H9 (cell line): ENCODE measurements at regions not wholly inside any gene's neighbourhood (a gene's known extent, or its start where the extent isn't known, plus 50 kb on each side); places are given as distances from the start of the nearest gene placed in this dataset.
"Not testable (repeated sequence)": the region's sequence is repeated elsewhere in the genome, so short reads cannot be mapped to it uniquely, and the experiment has no call there.

Experiments used
- DNase-seq: peaks from one replicate; pipeline ENCODE4 v3.0.0-alpha.2; 2017
- H2AFZ ChIP-seq: one replicate; pipeline ENCODE4 v1.6.1; 2013; ENCODE audit warnings: mild to moderate bottlenecking, low read length, control low read depth, moderate library complexity
- H2AK5ac ChIP-seq: 2 replicates; pipeline ENCODE4 v1.6.1; 2013; ENCODE audit warnings: low read length, control low read depth, mixed read lengths; ENCODE audit not compliant: insufficient read length
- H2BK120ac ChIP-seq: one replicate; pipeline ENCODE4 v1.6.1; 2013; ENCODE audit warnings: low read depth, mild to moderate bottlenecking, low read length, control low read depth, inconsistent platforms; ENCODE audit not compliant: poor library complexity, severe bottlenecking
- H2BK12ac ChIP-seq: 2 replicates; pipeline ENCODE4 v1.6.1; 2013; ENCODE audit warnings: low read length, control low read depth, mixed read lengths, low read depth; ENCODE audit not compliant: insufficient read length
- H2BK15ac ChIP-seq: 2 replicates; pipeline ENCODE4 v1.6.1; 2013; ENCODE audit warnings: low read depth, low read length, control low read depth
- H2BK20ac ChIP-seq: one replicate; pipeline ENCODE4 v1.6.1; 2013; ENCODE audit warnings: low read depth, mild to moderate bottlenecking, low read length, control low read depth, inconsistent platforms; ENCODE audit not compliant: poor library complexity, severe bottlenecking
- H2BK5ac ChIP-seq: 2 replicates; pipeline ENCODE4 v1.6.1; 2013; ENCODE audit warnings: low read length, control low read depth, mixed read lengths; ENCODE audit not compliant: insufficient read length
- H3K14ac ChIP-seq: 2 replicates; pipeline ENCODE4 v1.6.1; 2013; ENCODE audit warnings: low read length, control low read depth; ENCODE audit not compliant: insufficient read depth
- H3K18ac ChIP-seq: 2 replicates; pipeline ENCODE4 v1.6.1; 2013; ENCODE audit warnings: low read depth, mild to moderate bottlenecking, mixed read lengths, low read length, control low read depth; ENCODE audit not compliant: insufficient read length
- H3K23ac ChIP-seq: 2 replicates; pipeline ENCODE4 v1.6.1; 2013; ENCODE audit warnings: low read length, control low read depth, mixed read lengths, low read depth; ENCODE audit not compliant: insufficient read length
- H3K23me2 ChIP-seq: 2 replicates; pipeline ENCODE4 v1.6.1; 2013; ENCODE audit warnings: low read depth, mild to moderate bottlenecking, mixed read lengths, low read length, control low read depth; ENCODE audit not compliant: insufficient read length, poor library complexity, severe bottlenecking
- H3K27ac ChIP-seq: 2 replicates; pipeline ENCODE4 v1.5.1; 2013; ENCODE audit warnings: low read length, control low read depth, mixed read lengths, low read depth; ENCODE audit not compliant: insufficient read length
- H3K27me3 ChIP-seq: 2 replicates; pipeline ENCODE4 v1.6.1; 2013; ENCODE audit warnings: low read length, control low read depth, inconsistent platforms; ENCODE audit not compliant: insufficient read depth
- H3K4ac ChIP-seq: 2 replicates; pipeline ENCODE4 v1.6.1; 2013; ENCODE audit warnings: low read depth, mild to moderate bottlenecking, control low read depth, inconsistent platforms, low read length, moderate library complexity
- H3K4me1 ChIP-seq: 2 replicates; pipeline ENCODE4 v1.6.1; 2013; ENCODE audit warnings: low read length, control low read depth, inconsistent platforms; ENCODE audit not compliant: insufficient read depth
- H3K4me2 ChIP-seq: 2 replicates; pipeline ENCODE4 v1.6.1; 2013; ENCODE audit warnings: low read length, control low read depth, mixed read lengths; ENCODE audit not compliant: insufficient read length, insufficient read depth
- H3K56ac ChIP-seq: 2 replicates; pipeline ENCODE4 v1.6.1; 2013; ENCODE audit warnings: low read depth, mild to moderate bottlenecking, mixed read lengths, low read length, control low read depth; ENCODE audit not compliant: insufficient read length
- H3K79me1 ChIP-seq: 2 replicates; pipeline ENCODE4 v1.6.1; 2013; ENCODE audit warnings: low read depth, mild to moderate bottlenecking, moderate library complexity, low read length, control low read depth, inconsistent platforms; ENCODE audit not compliant: insufficient read depth, poor library complexity, severe bottlenecking
- H3K79me2 ChIP-seq: 2 replicates; pipeline ENCODE4 v1.6.1; 2013; ENCODE audit warnings: low read length, control low read depth, inconsistent platforms; ENCODE audit not compliant: insufficient read depth
- H3K9ac ChIP-seq: 2 replicates; pipeline ENCODE4 v1.6.1; 2013; ENCODE audit warnings: low read length, control low read depth, mixed read lengths; ENCODE audit not compliant: insufficient read length; ENCODE audit errors: extremely low read depth
- H3K9me3 ChIP-seq: one replicate; pipeline ENCODE4 v1.6.1; 2013; ENCODE audit warnings: low read depth, low read length, inconsistent platforms; ENCODE audit not compliant: control insufficient read depth
- H3T11ph ChIP-seq: one replicate; pipeline ENCODE4 v1.6.1; 2013; ENCODE audit warnings: mild to moderate bottlenecking, low read length, control low read depth, inconsistent platforms
- H4K20me1 ChIP-seq: one replicate; pipeline ENCODE4 v1.6.1; 2013; ENCODE audit not compliant: control insufficient read depth, insufficient read length, insufficient read depth
- H4K5ac ChIP-seq: 2 replicates; pipeline ENCODE4 v1.6.1; 2013; ENCODE audit warnings: low read depth, mild to moderate bottlenecking, mixed read lengths, low read length, control low read depth; ENCODE audit not compliant: insufficient read length
- H4K8ac ChIP-seq: replicated peaks from 2 replicates; pipeline ENCODE4 v1.6.1; 2013; ENCODE audit warnings: low read length, control low read depth, mixed read lengths, low read depth; ENCODE audit not compliant: insufficient read length
- H4K91ac ChIP-seq: 2 replicates; pipeline ENCODE4 v1.6.1; 2013; ENCODE audit warnings: low read depth, mild to moderate bottlenecking, moderate library complexity, mixed read lengths, low read length, control low read depth; ENCODE audit not compliant: insufficient read length
- H3K27ac Mint-ChIP-seq, 3 experiments: 2 replicates in 2 of 3; 3 replicates in 1 of 3; pipeline ENCODE4 v1.8.0; 2020 to 2021; ENCODE audit warnings: mixed read lengths in 3 of 3, mild to moderate bottlenecking in 1 of 3, moderate library complexity in 1 of 3
- H3K27me3 Mint-ChIP-seq: 2 replicates; pipeline ENCODE4 v1.8.0; 2021; ENCODE audit warnings: low read depth, mild to moderate bottlenecking, moderate library complexity, mixed read lengths
- H3K36me3 Mint-ChIP-seq, 3 experiments: 2 replicates in 2 of 3; 3 replicates in 1 of 3; pipeline ENCODE4 v1.8.0; 2020 to 2021; ENCODE audit warnings: low read depth in 3 of 3, mixed read lengths in 3 of 3; ENCODE audit not compliant: insufficient read depth in 1 of 3
- H3K4me1 Mint-ChIP-seq, 2 experiments: 2 replicates each; pipeline ENCODE4 v1.8.0; 2020; ENCODE audit warnings: mixed read lengths in 2 of 2
- H3K4me3 Mint-ChIP-seq, 2 experiments: 2 replicates in 1 of 2; 3 replicates in 1 of 2; pipeline ENCODE4 v1.8.0; 2020 to 2021; ENCODE audit warnings: mild to moderate bottlenecking in 2 of 2, mixed read lengths in 2 of 2, moderate library complexity in 1 of 2
- H3K9me3 Mint-ChIP-seq, 2 experiments: 2 replicates in 1 of 2; 3 replicates in 1 of 2; pipeline ENCODE4 v1.8.0; 2020; ENCODE audit warnings: mild to moderate bottlenecking in 2 of 2, mixed read lengths in 2 of 2, moderate library complexity in 1 of 2
- CTCF ChIP-seq: fragments of 200-600 bp; sonication (generic); conservative IDR thresholded peaks from 3 replicates; pipeline ENCODE4 v1.8.0; 2021; ENCODE audit warnings: antibody characterized with exemption, mild to moderate bottlenecking
- WGBS: extraction: QIAGEN DNeasy Blood & Tissue Kit; methylation state at CpG from one replicate; pipeline ENCODE4 v1.1.7; 2013; ENCODE audit warnings: missing lambda C conversion rate, low lambda C conversion rate, mixed read lengths; ENCODE audit not compliant: insufficient read length; ENCODE audit errors: extremely low coverage; 5-methylcytosine and 5-hydroxymethylcytosine counted together

GRCh38 chr22:44566911-44567310 lies 68.9 kb upstream of the RTL6 start:
- no peak overlapping the region for H3K9ac ChIP-seq
- H3K4me1 ChIP-seq: no peaks in the 10 kb centered on the region
- peaks cover 15 to 28% of the 10 kb centered on the region in 2 experiments; a peak in 4 of 5 replicates for H3K9me3 Mint-ChIP-seq
- no peak overlapping the region for H3K4ac ChIP-seq
- no peak overlapping the region for H3K56ac ChIP-seq
- WGBS: no CpG with 5 or more reads among the region's 17 CpGs
- no peaks in the 10 kb centered on the region for H3K9me3 ChIP-seq
- H3K27ac ChIP-seq: no peak overlapping the region
- H3K79me1 ChIP-seq: no peaks in the 10 kb centered on the region
- H4K20me1 ChIP-seq: no peaks in the 10 kb centered on the region
- no peak overlapping the region for H3K27ac Mint-ChIP-seq
- no peak overlapping the region for H3K18ac ChIP-seq
- H2BK20ac ChIP-seq: no peak overlapping the region
- no peak overlapping the region for H2BK12ac ChIP-seq
- no peak overlapping the region for H3T11ph ChIP-seq
- H2BK15ac ChIP-seq: no peak overlapping the region
- TF ChIP-seq CTCF: no peak
- H3K4me2 ChIP-seq: no peak overlapping the region
- H2AK5ac ChIP-seq: no peak overlapping the region
- no peak overlapping the region for H3K23ac ChIP-seq
- H3K4me3 Mint-ChIP-seq: no peak overlapping the region
- H2BK5ac ChIP-seq: no peak overlapping the region
- DNase-seq: no peak
- no peaks in the 10 kb centered on the region for H3K27me3 ChIP-seq
- H2BK120ac ChIP-seq: no peak overlapping the region
- no peak overlapping the region for H3K14ac ChIP-seq
- H3K23me2 ChIP-seq: no peaks in the 10 kb centered on the region
- no peak overlapping the region for H4K91ac ChIP-seq
- H4K5ac ChIP-seq: no peak overlapping the region
- H3K27me3 Mint-ChIP-seq: peaks cover 25% of the 10 kb centered on the region
- H3K79me2 ChIP-seq: no peaks in the 10 kb centered on the region
- peaks cover 0 to 4% (median 2%) of the 10 kb centered on the region in 3 experiments; a peak in 4 of 7 replicates for H3K36me3 Mint-ChIP-seq
- H4K8ac ChIP-seq: no peak overlapping the region
- H2AFZ ChIP-seq: no peak overlapping the region
- H3K4me1 Mint-ChIP-seq: no peaks in the 10 kb centered on the region

- H3K9ac ChIP-seq, H4K91ac ChIP-seq, H3K4me1 Mint-ChIP-seq, H4K5ac ChIP-seq, H3K79me2 ChIP-seq, H4K20me1 ChIP-seq, H3K56ac ChIP-seq, H3K4me3 Mint-ChIP-seq, H2BK12ac ChIP-seq, H3K27me3 ChIP-seq, H2AK5ac ChIP-seq, H3K14ac ChIP-seq, H2BK5ac ChIP-seq, H3K27ac Mint-ChIP-seq, H3T11ph ChIP-seq, H2AFZ ChIP-seq, H3K23me2 ChIP-seq, H3K4me1 ChIP-seq, H2BK20ac ChIP-seq, H4K8ac ChIP-seq, H3K18ac ChIP-seq, H3K36me3 Mint-ChIP-seq, H3K9me3 ChIP-seq, H3K4me2 ChIP-seq, H3K27ac ChIP-seq, H2BK15ac ChIP-seq, H2BK120ac ChIP-seq, DNase-seq, H3K4ac ChIP-seq, H3K79me1 ChIP-seq, H3K23ac ChIP-seq: not testable (repeated sequence)
- WGBS: no CpG with 5 or more reads among the region's 7 CpGs
- Mint-ChIP-seq H3K9me3 (peaks cover 8 to 13% of the 10 kb centered on the region in 2 experiments; a peak in 4 of 5 replicates), H3K27me3 (peaks cover 10% of the 10 kb centered on the region)
Measured at GRCh38 chr22:44562651-44563050, 64.6 kb upstream of the RTL6 start.
